Activated CD4-positive, alpha-beta T cell treated with anti-CD3 and anti-CD28 coated beads for 48 hours (primary cell): ENCODE measurements at regions not wholly inside any gene's neighbourhood (a gene's known extent, or its start where the extent isn't known, plus 50 kb on each side); places are given as distances from the start of the nearest gene placed in this dataset.

Experiments
- DNase-seq: peaks from one replicate; pipeline ENCODE4 v3.0.0-alpha.2; 2020

DNA sequence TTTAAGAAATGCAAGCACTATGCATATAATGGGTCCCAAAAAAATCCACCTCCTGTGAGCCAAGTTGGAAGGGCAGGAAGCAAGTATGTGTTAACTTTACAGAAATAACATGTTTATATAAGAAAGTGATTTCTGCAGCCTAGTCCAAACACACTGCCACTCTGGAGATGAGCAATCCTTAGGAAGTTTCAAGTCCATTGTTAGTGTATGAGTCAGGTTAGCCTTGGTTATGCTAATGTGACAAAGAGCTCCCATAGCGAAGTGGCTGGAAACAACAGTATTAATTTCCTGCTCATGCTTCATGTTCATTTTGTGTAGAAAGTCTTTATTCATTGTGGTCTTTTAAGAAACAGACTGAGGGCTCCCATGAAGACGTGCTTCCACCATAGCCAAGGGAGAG lies 121.4 kb downstream of the TBXT start:
- no peak for DNase-seq

DNA sequence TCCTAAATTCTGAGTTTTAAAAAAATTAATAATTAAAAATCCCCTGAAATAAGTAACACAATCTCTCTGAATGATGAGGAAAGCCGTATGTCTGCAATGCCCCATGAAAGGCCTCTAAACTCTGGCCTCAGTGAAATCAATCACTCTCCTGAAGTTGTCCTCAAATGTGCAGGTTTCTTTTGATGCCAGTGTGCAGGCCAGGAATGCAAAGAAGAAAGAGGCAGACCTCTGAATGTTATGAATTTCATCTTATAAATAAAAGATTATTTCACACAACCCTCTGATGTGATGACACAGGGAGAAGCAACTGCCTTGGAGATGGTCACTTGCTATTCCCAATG lies 121.8 kb downstream of the TBXT start:
- no peak for DNase-seq

DNA sequence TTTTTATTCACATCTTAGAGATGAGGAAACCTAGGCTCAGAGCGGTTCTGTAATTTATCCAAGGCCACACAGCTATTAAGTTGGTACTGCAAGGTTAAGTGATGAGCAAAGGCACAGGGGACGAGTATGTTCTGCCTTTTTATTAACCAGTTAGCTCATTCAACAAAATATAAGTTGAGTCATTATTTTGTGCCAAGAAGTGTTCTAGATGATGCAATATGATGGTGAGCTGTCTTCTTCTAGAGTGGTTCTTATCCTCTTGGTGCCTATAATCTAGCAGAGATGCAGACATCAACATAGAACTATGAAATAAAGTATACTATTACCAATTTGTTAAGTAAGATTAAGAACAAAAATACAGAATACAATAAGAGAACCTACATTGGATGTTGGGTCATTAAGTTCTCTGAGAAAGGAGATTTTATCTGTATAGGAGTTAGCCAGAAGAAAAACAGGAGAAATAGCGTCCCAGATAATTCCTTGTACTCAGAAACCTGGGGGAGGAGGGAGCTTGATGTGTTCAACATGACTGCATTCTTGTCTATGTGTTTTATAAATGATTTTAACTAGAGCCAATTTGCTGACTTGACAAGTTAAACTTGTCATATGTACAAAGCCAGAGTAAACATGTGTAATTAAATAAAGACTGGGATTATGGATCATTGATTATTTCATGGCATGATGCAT lies 122.3 kb downstream of the TBXT start:
- DNase-seq = no peak

DNA sequence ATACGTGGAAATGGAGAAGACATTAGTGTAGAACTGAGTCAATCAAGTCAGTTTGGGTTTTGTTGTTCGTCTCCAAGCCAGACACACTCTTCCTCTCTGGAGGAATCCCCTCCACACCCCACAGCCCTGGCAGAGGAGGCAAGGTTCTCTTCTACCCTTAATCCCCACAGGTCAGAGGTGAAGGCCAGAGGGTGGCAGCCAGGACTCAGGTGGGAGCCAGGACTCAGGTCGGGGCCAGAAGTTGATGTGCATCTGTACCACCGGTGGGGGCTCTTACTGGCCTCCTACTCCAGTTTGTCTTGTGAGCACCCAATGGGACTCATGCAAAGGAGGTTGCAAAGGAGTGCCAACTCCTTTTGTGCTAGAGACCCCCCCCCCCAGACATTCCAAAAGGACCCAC lies 126.4 kb downstream of the TBXT start:
- no peak for DNase-seq

DNA sequence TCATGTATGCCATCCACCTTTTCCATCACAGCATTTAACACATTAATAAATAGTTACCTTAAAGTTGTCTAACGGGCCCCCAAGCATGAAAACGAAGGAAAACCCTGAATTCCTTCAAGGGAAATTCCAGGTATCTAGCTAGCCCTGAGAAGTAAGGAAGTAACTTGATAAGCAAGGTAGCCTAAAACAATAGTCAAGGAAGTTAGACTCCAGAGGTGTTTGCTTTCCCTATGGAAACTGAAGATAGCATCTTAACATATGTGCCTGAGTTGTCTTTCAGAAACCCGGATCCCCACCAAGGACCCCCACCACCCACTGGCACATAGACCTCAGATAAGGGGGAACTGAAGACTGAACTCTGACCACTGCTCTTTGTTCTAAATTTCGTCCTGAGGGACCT lies 127.4 kb downstream of the TBXT start:
- no peak for DNase-seq

DNA sequence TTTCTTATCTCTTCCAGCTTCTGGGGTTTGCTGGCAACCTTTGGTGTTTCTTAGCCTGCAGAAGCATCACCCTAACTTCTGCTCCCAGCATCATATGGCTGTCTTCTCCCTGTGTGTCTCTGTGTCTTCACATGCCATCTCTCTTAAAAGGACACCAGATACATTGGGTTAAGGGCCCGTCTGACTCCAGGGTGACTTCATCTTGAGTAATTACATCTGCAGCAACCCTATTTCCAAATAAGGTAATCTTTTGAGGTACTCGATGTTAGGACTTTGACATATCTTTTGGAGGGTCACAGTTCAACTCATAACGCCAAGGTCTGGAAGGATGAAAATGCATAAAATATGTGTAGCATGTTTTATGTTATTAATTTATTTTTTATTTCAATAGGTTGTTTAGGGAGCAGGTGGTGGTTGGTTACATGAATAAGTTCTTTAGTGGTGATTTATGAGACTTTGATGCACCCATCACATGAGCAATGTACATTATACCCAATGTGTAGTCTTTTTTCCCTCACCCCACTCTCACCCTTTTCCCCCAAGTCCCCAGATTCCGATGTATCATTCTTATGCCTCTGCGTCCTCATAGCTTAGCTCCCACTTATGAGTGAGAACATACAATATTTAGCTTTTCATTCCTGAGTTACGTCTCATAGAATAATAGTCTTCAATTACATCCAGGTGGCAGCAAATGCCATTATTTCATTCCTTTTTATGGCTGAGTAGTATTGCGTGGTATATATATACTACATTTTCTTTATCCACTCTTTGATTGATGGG lies 131.1 kb downstream of the TBXT start:
- no peak for DNase-seq

DNA sequence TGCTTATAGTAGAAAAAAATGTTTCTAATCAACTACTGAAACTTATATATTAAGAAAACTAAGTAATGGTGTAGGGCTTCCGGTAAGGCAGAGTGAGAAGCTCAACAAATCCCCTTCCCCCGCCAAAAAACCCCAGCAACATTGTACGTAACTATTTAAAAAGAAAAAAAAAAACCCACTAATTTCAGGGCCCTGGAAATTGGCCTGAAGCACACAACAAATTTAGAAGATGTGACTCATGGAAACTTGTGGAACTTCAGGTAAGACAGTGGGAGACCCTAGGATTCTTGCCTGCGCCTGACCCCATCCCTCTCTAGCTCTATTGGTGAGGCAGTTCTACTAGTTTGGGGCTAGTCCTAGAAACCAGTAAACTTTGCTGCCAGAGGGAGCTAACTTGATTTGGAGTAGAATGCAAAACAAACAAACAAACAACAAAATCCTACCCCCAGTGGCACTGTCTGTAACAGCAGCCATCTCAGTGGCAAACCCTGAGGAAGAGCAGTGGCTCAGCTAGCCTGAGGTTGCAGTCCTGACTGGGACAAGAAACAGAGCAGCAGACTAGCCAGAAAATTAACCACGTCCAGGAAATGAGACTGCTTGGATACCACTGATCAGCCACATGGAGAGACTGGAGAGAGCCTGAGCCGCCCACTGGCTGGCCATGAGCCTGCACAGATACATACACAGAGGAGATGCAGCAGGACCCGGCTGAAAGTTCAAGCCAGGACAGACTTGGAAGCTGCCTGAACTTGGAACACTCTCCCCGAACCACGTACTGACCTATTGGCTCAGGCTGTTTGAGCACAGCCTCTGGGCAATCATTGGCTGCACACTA lies 135.1 kb downstream of the TBXT start:
- DNase-seq = no peak

DNA sequence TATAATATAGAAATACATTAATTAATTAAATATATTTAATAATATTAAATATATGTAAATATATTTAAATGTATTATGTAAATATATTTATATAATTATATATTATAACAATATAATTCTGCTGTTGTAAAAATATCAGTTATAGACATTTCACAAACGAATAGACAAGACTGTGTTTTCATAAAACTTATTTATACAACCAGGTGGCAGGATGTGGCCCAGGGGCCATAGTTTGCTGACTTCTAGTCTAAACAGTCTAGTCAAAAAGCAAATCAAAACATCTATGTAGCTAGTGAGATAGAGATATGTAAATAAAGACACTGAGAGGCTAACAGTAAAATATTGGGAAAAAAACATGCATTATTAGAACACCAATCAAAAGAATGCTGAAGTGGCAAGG lies 136.4 kb downstream of the TBXT start:
- no peak for DNase-seq

DNA sequence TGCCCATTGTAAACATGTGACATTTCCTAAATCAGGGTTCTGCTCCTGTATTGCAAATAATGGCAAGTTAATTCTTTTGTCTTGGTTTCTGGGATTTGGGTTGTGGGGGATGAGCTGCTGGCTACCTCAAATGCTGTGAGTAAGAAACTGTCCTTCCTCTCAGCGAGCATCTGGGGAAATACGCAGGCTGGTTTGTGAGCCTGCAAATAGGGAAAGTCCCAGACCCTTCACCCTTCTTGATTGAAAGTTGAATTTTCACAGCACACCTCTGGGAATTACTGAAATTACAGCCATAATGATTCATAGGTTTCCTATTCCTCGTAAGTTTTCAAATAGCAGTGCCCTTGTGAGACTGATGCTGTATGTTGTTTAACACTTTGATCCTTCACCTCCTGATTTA lies 138.1 kb downstream of the TBXT start:
- no peak for DNase-seq

DNA sequence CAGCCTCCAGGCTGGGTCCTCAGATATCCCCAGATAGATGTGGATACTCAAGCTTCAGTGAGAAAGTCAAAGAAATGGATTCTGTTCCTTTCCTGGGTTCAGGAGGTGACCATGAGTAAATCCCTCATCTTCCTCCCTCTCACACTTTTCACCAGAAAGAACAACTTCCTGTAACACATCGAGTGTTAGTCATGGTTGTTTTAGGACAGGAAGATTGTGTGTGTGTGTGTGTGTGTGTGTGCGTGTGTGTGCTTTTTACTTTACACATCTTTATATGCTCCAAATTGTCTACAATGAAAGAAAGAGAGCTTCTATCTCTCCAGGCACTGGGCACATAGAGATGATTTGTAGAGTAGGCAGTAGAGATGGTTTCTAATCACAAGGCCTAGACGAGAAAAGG lies 139.9 kb downstream of the TBXT start:
- DNase-seq = no peak

DNA sequence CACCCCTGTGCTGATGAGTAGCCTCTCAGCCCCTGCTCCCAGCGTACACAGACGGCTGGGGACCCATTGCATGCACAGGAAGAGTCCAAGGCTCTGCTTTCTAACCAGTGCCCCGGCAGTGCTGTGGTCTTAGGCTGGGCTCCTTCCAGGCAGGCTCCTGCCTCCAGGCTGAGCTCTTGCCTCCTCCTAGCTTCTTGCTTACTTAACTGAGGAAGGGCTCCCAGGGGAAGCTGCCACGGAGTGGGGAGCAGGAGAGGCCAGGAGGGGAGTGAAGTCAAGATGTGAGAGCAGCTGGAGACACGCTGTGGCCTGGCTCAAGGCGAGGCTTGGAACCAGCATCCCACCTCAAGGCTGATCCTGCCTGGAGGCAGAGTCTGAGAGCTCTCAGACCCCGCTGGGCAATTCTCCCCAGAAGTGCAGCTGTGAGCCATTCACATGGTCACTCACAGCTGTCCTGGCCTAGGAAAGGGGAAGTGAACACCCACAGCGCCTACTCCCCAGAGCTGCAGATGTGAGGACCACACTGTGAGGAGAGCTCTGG lies 141.0 kb downstream of the TBXT start:
- DNase-seq = no peak

DNA sequence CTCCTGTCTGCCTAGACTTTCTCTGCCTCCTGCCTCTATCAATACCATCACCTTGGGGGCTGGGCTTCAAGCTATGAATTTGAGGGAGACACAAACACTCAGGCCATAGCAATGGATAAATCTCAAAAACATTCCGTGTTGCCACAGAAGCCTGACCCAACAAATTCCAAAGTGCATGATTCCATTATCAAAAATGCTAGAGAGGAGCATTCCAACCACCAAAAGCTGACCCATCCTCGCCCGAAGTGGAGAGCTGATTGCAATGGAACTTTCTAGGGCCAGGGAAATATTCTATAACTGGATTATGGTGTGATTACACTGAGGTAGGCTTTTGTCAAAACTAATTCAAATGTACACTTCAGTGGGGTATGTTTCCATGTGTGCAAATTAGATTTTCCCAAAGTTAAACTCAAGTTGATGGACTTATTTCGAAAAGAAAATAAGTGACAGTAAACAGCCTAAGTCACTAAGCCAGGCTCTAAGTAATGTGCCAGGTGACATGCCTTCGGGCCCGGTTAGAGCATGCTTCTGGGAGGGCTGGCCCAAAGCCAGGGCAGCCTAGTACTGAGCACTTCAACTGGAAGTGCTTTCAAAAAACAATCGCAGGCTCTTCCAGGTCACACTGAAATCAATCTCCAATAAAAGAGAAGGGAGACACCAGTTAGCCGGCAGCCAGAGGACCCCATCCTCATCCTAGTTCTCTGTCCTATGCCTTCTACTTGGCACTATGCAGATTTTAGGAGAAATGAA lies 142.3 kb downstream of the TBXT start:
- DNase-seq = no peak

DNA sequence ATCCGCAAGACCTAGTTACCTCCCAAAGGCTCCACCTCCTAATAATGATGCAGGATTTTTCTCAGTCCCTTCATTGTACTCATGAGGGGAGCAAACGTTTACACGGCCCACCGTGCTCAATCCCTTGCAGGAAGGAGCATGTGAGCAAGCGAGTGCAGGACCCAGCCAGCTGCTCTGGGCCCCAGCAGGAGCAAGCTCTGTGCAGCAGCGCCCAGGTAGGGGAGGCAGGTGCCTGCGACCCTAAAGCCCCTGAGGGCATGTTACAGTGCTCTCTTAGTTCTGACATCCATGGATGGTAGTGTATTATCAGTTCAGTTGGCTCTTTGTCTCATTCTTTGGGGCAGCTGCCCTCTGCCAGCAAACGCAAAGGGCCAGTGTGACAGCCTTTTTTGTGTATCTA lies 143.4 kb downstream of the TBXT start:
- no peak for DNase-seq

DNA sequence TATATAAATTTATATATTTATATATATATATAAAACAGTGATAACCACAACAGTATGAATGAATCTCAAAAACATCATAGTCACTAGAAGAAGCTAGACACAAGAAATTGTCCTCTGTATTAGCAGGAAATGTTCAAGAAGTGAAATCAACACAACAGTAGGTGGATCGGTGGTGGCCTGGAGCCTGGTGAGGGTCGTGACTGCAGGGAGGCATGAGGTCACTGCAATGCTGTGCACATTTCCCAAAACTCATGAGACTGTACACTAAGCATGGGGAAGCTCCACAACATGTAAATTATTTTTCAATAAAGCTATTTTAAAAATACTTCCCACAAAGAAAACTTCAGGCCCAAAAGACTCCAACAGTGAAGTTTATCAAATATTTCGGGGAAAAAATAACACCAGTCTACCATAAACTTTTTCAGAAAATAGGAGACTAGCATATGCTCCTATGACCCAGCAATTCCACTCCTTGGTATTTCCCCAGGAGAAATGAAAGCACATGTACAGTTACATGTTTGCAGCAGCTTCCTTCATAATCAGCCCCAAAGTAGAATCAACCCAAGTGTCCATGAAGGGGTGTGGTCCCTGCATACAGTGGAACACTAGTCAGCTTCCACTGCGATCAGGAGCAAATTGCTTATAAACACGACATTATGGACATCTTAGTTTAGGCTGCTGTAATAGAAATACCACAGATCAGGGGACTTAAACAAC lies 144.2 kb downstream of the TBXT start:
- DNase-seq = no peak

DNA sequence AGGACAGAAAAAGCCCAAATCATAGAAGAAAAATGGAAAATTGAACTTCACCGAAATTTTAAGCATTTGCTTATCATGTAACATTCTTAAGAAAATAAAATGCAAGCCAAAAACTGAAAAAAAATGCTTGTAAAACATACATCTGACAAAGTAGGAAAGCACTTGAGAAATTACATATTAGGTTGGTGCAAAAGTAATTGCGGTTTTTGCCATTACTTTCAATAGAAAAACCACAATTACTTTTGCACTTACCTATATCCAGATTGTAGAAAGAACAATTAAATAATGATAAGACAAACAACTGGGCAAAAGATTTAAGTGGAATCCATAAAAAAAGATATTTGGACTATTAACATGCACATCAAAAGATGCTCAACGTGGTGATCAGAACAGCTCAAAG lies 146.2 kb downstream of the TBXT start:
- DNase-seq = no peak

DNA sequence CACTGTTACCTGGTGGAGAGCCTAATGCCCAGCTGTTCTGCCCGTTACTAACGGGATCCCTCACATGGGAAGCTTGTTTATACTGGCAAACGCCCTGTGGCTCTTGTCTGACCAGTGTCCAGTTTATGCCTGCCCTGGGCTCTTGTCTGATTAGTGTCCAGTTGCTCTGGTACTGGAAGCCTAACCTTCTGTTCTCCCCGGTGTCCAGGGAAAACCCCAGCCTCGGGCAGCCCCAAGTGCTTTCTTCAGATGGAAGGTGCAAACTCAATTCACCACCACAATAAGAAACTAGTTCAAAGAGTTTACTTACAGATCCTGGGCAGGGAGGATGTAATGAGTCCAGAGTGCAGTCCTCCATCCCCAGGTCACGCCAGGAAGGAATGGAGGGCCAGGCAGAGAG lies 148.4 kb downstream of the TBXT start:
- DNase-seq = no peak

DNA sequence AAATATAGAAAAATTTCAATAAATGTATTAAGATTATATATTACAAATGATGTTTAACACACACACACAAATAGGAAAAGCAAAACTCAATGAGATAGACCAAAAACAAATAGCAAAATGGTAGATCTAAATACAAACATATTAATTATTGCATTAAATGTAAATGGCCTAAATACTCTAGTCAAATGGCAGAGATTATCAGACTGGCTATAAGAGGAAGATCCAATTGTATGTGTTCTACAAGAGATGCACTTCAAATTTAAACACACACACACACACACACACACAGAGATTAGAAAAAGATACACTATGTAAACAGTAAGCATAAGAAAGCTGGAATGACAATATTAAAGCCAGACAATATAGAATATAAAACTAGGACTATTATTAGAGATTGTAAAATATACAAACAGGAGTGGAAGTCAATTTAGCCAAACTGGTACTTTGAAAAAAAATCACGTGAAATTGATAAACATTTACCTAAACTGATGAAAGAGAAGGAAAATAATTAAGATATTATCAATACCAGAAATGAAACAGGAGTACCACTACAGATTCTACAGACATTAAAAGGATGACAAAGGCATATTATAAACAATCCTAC lies 150.5 kb downstream of the TBXT start:
- DNase-seq = no peak

DNA sequence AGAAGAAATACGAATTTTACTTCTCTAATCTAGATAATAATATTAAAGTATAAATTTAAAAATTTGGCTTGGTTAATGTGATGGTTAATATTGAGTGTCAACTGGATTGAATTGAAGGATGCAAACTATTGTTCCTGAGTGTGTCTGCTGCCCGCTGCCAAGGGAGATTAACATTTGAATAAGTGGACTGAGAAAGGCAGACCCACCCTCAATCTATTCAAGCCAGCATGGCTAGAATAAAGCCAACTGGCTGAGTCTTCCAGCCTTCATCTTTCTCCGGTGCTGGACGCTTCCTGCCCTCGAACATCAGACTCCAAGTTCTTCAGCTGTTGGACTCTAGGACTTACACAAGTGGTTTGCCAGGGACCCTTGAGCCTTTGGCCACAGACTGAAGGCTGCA lies 152.7 kb downstream of the TBXT start:
- no peak for DNase-seq

DNA sequence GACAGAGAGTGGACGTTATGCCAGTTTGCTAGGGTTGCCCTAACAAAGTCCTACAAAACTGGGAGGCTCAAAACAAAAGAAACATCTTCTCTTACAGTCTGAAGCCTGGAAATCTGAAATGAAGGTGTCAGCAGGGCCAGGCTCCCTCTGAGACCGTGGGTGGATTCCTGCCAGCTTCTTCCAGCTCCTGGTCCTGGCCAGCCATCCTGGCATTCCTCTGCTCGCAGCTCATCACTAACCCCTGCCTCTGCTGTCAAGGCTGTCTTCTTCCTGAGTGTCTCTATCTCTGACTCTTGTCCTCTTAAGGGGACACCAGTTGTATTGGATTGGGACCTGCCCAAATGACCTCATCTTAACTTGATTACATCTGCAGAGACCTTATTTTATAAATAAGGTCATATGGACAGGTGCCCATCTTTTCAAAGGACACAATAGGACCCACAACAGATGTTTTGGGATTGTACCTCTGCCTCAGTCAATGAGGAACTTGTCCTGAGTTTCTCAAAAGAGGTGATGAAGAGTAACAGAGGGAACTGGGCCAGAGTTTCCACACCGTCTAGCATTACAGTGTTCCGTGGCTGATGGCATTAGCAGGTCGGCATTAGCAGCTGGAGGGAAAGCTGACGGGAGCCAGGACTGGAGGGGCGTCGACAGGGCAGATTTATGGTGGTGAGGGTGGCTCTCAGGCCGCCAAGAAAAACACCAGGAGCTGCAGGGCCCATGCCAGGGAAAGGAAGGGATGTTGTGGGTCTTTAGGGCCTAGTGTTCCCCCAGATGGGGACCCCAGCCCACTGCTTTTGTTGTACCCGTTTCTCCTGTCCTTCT lies 157.3 kb downstream of the TBXT start:
- no peak for DNase-seq

DNA sequence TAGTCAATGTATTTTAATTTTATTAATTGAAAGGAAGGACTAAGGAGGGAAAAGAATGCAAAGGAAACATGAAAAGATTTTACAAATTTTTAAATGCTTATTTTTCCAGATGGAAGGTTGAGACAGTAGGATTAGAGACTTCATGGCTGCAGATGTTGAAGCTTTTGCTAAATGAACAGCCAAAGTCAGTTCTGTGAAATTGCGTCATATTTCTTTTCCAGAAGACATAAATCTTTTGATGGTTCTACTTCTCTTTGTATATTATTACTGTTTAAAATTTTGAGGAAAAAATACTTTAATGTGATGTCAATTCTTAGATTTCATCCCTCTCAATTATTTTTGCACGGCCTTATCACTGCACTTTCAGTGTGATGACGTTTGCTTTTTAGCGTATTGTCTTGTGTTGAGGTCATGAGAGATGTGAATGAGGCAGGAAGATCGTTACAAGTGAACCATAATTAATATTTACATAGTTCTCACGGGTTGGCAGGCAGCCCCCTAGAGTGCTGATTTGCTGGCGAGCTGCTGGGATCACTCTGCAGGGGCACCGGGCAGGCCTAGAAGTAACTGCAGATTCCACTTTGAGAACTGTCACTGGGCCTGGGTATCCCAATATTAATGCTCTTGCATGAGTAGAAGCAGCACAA lies 158.1 kb downstream of the TBXT start:
- DNase-seq = no peak
